Fibroblast of skin of scalp (primary cell): ENCODE measurements at regions not wholly inside any gene's neighbourhood (a gene's known extent, or its start where the extent isn't known, plus 50 kb on each side); places are given as distances from the start of the nearest gene placed in this dataset.
A peak's percentile ranks its signal among the peaks of the same experiment; 100 is the strongest.

Experiments used
- DNase-seq: peaks from one replicate; pipeline ENCODE4 v3.0.0-alpha.2; 2013

DNA sequence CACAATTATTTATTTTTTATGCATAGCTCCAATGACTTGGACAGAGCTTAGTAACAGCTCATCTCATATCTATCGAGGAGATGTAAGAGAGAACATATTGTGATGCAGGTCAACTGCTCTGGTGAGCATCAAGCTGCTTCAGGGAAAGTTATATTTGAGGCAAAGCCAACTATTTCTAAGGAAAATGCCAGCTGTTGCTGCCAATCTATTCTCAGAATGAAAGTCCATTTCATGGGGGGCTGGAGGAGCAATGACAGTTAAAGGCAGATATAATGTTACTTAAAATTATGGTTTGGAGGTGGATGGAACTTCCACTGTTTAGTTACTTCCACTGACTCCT is 424.8 kb downstream of the KIF20B start:
- no peak for DNase-seq

DNA sequence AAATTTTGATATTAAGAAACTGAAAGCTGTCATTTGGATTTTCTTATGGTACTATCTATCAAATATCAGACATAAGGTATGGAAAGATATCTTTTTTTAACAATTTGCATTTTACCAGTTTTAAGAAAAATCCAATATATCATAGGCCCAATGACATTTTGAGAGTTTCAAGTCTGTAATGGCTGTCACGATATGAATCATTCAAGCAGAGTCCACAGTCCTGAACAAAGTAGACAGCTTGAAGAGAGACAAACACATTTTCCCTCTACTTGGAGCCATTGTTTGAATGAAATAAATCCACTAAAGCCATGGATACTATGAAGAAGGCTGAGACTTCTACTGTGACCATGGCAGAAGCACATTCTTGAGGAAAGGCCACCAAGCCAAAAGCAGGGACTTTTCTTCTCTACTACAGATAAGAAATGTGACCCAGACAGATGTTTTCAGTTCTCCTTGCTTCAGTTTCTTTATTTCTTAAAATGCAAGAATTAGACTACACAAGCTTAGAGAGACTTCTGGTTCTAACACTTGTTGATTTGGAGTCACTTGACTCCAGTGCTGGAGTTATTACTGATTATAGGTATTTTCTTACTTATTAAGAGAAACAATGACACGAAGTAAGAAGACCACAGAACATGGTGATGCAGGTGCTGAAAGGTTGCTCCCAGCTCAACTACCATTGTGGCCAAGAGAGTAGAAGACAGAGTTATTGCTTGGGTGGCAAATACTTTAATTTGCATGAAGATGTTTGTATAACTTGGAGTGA is 429.1 kb downstream of the KIF20B start:
- no peak for DNase-seq

DNA sequence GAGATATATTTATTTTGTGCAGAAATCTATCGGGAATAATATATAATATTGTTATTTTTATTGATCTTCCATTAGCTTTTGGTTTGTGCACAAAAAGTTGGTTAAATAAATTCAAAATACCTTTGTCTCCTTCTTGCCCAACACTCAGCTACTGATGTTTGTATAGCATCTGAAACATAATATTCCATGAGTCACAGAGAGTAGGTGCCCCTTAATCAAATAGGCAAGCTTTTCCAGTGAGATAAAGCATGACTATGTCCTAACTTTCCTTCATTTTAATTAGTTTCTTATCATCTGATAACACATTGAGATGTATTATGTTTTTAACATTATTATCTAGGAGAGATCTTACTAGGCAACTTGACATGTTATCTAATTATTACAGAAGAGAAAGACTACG is 432.2 kb downstream of the KIF20B start:
- no peak for DNase-seq

DNA sequence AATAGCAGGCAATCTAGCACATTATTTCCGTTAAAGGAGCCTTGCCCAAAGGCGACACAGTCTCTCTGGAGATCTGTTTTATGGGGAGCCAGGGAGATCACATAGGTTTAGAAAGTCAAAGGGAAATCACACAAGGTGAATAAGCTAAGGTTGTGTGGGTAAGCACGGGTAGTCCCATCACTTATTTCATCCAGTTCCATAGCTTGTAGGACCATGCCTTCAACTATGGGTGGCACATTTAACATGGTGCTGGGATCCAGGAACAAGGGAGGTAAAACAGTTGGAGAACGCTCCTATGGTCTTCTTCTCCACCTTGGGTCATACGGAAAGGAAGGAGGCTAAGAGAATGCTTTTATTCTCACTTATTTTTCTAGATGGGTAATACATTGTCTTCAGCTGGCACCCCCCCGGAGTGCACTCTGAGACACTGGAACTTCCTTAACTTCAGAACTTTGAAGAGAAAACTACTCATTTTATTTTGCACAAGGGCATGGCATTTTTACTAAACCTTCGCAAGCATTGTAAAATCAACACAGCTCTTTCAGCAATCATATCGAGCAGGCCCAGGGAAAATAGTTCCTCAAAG is 435.4 kb downstream of the KIF20B start:
- no peak for DNase-seq

DNA sequence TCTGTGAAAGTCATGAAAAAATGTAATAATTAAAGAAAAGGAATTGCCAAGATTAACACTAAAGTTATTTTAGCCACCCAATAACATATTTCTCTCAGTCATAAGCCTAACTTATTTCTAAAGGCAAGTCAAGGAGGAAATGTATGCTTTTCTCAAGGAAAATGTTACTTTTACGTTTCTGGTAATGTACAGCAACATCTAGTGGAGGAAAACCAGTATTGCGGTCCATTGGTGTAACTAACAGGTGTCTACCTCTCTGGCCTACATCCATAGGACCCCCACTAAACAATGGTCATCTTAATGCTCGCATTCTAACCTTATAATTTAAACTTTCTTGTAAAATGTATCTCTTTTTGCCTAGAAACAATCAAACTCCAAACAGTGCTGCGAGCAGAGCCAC is 437.5 kb downstream of the KIF20B start:
- no peak for DNase-seq

DNA sequence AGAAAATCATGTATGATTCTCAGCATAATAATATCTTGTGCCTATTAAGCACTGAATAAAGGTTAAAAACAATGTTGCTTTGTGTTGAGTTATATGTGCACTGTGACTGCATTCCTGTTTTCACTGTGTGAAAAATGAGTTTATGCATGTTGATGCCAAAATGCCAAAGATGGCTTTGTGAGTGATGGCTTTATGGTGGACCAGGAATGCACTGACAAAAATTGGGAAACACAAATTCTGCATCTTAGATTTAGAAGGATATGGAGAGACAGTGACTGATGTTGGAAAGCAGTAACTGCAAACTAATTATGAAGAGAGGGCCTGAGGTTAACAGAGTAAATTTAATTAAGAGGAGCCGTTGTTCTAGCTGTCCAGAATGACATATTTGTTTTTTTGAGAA is 440.4 kb downstream of the KIF20B start:
- DNase-seq: no peak

DNA sequence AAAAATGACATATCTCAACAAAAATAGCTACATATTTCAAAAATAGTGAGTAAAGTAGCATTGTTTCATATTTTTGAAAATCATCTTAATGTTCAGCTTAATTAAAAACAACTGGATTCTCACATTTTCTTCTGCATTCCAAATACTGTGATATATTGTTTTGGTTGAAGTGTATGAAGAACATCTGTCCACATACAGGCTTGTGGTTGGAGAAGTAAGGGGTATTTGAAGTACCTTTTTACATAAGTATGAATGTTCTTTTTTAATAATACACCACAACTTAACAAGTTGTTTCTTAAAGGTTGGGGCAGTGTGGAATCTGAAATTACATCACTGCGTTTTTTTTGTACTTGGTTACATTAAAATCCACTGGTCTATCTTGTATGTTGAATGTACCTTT is 442.5 kb downstream of the KIF20B start:
- DNase-seq: no peak

DNA sequence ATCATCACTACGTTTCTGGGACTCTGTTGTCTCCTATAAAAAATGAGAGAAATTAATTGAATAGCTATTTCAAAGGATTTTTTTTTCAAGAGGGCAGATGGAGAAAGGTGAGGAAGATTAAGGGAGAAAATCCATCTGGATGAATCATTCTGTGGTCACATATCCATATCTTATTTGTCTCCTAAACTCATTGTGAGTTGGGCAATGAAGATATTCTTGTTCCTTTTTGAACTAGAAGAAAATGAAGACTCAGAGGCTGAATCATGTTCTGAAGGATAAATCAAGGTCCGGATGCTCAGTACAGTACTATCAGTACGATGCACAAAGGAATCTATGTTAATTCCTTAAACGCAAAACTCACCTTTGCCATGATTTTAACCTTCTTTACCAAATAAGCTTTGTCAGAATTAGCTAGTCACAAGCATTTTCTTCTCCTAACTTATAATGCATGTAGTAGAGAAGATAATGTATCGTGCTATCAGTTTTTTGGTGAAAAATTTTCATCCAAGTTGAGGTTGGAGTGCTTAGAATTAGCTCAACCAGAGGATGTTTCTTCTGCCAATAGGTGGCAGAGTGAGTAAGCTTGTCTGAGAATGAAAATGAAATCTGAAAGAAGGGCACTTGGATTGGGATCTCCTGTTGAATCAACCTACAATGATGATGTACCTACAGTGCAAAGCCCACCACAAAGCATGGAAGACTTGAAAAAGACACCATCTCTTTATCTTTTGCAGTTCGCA is 446.9 kb downstream of the KIF20B start:
- DNase-seq: peak; percentile 49

DNA sequence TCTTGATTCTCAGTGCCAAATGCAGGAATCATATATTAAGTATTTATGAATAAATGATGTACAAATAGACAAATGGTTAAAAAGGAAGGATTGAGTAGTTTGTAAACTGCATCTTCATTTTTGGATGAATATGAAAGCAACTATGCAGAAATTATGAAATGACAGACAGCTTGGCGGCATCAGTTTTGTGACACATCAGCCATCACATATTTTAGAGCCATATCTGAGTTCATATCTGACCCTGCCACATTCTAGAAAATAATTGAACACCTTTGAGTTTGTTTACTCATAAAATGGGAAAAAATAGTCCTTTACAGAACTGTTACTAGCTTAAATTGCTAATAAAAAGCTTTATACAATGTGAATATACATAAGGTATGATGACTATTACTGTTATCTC is 448.2 kb downstream of the KIF20B start:
- DNase-seq: no peak

DNA sequence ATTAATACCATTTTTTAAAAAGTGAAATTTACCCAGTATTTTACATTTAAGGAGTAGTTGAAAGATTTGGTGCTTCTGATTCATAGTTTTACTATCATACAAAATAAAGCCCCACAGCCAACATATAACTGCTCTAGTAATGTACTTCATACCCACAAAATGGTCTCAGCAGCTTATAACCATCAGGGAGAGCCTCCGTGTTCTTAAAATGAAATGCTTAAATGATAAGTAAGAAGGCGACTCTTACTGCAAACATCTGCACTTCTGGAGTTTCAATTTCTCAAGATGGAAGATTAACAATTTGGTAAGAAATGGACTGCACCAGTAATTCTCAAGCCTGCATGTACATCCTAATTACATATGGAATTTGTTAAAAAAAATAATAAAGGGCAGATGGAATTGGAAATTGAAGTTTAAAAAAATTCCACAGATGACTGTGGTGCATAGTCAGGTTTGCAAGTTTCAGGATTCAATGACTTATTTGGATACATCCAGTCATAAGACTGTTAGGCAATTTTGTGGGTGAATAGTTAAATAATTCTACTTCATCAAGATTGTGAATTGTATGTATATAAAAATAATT is 461.0 kb downstream of the KIF20B start:
- peak; percentile 92 for DNase-seq

DNA sequence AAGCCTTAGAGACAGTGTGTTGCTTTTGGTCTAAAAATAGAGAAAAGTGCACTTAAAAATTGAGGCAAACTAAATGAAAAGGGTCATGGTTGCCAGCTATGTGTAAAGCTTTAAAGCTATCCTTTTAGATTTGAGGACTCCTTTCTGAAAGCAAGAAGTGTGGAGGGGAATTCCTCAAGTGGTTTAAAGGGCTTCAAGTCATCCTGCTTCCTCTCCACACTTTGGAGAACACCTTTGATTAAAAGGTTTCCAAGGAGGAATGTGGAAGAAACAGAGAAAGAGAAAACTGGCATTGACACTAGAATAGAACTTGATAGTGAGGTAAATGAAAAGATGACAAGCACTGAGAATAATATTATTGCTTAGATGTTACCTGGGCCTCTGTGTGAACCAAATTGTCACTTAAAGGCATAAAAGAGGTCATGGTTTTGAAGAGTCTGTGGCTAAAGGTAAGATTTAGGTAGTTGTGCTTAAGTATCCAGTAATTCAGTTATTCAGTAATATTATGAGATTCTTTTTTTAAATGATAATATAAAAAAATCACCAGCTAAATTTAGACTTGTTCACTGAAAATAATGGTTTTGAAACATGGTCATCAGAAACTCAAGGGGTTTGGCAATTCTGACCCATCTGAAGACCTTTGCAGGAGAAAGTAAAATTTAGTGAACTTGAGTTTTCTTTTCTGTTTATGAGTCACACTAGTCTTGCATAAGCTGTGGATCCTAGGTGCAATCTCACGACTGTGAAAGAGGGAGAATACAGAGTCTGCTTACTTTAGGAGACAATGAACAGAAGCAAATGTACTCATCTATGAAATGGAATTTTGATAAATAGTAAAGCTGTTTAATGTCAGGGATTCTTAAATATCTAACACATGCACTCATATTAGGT is 466.0 kb downstream of the KIF20B start:
- no peak for DNase-seq

DNA sequence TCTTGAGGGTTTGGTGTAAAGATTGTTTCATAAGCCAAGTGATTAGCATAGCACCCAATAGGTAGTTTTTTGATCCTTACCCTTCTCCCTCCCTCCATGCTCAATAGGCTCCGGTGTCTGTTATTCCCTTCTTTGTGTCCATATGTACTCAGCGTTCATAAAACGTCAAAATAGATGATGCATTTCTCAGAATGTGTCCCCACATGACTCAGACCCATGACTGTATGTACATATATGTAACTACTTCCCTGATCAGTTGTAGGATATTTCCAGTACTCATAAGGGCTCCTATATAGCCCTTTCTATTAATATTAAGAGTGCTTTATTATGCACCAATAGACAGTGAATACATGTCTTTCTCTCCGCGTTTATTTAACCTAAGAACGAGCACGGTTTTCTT is 466.9 kb downstream of the KIF20B start:
- no peak for DNase-seq

DNA sequence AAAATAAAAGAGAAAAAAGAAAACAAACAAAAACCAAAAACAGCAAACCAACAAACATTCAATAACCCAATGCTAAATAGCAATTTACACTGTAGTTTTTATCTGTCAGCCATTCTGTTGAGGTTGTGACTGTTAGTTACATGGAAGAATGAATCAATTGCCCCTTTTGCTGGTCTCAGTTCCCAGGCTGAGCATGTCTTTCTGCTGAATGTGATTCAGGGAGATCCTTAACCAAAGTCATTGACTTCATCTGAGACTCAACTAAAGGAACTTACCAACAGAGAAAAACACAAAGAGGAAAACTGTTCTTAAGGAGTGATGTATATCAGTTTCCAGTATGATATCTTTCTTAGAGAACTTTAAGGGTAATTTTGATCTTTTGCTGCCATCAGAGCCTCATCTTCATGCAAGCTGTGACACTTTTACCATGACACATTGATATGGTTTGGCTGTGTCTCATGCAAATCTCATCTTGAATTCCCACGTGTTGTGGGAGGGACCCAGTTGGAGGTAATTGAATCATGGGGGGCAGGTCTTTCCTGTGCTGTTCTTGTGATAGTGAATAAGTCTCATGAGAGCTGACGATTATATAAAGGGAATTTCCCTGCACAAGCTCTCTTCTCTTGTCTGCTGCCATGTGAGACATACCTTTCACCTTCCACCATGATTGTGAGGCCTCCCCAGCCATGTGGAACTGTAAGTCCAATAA is 469.8 kb downstream of the KIF20B start:
- no peak for DNase-seq

DNA sequence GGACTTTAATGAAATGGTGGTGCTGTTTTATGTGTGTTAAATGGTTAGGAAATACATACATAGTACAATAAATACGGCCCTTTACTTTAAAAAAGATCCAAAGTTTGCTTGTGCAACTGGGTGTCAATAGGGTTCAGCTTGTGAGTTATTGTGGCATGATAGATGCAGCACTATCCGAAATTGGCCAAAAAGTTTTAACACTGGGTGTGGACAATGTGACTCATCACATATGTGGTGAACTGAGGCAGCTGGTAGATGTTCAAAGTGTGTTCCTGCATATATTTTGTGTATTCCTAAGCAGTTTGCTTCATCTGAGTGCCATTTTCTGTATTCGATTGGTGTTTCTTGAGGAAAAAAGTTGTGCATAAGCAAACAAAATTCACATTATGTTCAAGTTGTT is 473.1 kb downstream of the KIF20B start:
- DNase-seq: no peak

DNA sequence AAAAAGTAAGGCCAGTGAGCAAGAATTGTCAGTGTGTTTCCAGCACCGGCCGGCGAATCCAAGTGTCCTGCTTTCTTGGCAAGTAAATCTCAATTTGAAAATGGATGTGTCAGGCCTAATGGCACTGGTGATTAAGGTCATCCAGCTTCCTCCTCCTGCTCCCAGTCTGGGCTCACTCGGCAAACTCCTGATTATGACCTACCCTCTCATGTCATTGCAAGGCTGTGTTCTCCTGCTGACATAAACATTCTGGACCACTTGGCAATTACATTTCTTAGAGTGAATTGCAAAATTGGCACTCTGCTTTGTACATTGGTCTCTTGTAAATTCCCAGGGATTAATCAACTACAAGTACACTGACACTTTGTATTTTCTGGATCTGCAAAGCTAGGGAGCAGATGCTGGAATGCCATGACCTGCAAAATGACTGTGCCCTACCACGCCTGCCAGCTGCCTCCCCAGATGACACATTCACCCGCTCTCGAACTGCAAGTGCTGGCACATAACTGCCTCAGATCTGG is 473.8 kb downstream of the KIF20B start:
- no peak for DNase-seq

DNA sequence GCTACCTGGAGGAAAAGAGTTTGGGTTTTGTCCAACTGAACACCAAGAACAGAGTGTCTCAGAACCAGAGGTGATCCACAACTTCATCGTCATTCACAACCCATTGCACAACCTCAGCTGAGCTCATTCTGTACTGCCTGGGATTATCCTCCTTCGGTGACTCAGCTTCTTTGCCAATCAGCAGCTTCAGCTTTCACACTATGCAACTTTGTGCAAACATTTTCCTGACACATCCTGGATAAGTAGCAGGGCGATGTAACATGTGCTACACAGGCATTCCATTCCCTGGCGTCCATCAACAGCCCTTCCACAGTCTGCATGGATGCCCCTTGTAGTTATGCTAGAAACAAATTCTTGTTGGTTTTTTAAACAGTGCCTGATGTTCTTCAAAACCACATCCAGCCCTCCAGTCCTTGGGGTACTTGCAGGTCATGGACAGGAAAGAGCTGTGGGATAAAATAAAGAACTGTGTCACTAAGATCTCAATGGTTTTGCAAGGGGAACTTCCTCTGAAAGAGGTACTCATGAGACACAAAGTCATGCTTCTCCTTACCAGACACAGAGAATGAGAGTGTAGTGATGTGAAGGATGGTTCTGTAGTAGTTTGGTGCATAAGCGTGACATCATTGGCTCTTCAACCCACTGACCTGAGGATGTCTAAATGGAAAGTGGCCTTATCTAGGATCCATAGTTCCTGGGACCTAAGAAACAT is 478.5 kb downstream of the KIF20B start:
- peak; percentile 95 for DNase-seq

DNA sequence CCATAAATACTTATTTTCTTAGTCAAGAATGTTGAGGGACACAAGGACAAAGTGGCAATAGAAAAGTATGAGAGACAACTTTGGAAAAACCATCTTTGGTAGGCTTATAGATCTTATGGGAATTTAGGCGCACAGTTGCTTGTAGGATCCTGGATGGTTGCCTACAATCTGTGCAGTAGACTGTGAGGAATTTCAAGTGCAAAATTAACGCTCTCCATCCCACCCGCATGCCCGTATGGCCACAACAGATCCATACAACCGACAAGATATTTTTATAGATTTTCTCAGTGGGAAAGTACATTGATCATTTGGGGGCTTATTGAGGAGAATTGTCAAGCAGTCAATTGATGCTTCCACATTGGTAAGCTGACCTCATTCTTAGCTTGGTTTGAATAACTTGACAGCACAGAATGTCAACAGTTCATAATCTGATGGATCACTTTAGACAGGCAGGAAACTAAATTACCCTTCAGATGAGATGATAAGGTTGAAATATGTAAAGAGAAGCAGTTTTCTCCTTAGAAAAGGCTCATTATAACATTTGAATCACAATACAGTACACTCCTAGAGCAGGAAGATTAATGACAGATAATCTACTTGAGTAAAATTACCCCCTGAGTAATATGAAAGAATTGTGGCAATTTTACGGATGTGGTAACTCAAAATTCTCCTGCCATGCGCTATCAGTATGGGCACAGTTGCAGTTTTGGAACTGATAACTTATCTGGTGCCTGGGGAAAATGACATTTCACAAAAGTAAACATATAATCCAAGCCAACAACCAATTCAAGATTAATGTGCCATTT is 479.7 kb downstream of the KIF20B start:
- no peak for DNase-seq

DNA sequence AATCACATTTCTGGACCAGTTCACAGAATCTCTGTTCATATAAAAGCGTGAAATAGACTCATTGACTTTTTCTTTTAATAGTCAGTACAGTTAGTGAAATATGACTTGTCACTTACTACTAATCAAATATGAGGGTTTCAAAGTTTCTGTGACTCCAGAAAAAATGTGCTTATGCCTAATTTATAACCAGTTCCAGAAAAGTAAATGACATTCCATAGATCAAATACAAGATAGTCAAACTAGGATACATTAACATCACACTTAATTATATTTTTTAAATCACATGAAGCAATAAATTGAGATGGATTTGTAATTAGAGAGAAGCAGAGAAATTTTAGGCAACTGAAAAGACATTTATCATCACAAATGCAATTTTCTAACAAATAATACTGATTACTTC is 491.4 kb downstream of the KIF20B start:
- DNase-seq: no peak

DNA sequence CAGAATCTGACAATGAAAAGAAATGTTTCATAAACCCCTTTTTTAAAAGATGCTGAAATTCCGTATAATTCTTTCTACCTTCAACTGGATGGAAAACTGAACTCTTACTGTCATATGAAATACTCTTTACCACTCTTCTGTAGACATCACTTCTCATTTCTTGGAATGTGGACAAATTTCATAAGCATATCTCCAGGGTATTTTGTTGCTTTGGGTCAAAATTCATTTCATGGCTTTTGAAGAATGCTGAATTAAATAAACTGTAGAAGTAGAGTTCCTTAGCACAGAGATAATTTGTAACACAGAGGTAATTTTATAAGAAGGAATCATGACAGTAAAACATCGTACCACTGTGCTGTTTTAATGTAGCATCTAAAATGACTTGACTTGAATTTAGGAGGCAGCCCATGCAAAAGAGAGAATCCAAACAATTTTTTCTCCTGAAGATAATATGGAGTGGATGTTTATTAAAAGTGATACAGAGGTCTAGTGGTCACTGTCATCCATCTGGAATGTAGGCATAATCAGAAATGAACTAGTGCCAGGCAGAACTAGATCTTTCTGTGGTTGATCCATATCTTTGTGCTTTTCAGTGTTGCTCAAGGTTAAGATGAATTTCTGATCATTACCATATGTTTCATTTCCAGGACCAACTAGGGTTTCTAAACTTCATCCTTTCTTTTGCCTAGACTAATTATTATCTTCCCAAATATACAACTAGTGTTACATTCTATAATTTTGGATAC is 492.0 kb downstream of the KIF20B start:
- peak; percentile 80 for DNase-seq
